ENCODE measurements at regions not wholly inside any gene's neighbourhood (a gene's known extent, or its start where the extent isn't known, plus 50 kb on each side); places are given as distances from the start of the nearest gene placed in this dataset.
"Not testable (repeated sequence)": the region's sequence is repeated elsewhere in the genome, so short reads cannot be mapped to it uniquely, and the experiment has no call there.

- DNase-seq: no peak
Observed at GRCh38 chr13:59384154-59384553, 779.6 kb downstream of the DIAPH3 start.

GRCh38 chr13:59391696-59392095 lies 772.0 kb downstream of the DIAPH3 start:
- DNase-seq: peak; percentile 55

GRCh38 chr13:59392328-59392727 lies 771.4 kb downstream of the DIAPH3 start:
- no peak for DNase-seq

GRCh38 chr13:59394496-59394895 lies 769.2 kb downstream of the DIAPH3 start:
- DNase-seq: no peak

GRCh38 chr13:59398127-59398526 lies 765.6 kb downstream of the DIAPH3 start:
- DNase-seq: no peak

- DNase-seq: no peak
Observed at GRCh38 chr13:59398661-59399060, 765.1 kb downstream of the DIAPH3 start.

GRCh38 chr13:59399513-59399912 lies 764.2 kb downstream of the DIAPH3 start:
- no peak for DNase-seq

GRCh38 chr13:59404331-59404730 lies 759.4 kb downstream of the DIAPH3 start:
- DNase-seq: no peak

- not testable (repeated sequence) for DNase-seq
Observed at GRCh38 chr13:59407251-59407650, 756.5 kb downstream of the DIAPH3 start.

- no peak for DNase-seq
Observed at GRCh38 chr13:59408738-59409137, 755.0 kb downstream of the DIAPH3 start.

- no peak for DNase-seq
Observed at GRCh38 chr13:59409211-59409610, 754.5 kb downstream of the DIAPH3 start.

GRCh38 chr13:59409634-59410200 lies 754.0 kb downstream of the DIAPH3 start:
- no peak for DNase-seq

- no peak for DNase-seq
Observed at GRCh38 chr13:59413126-59413525, 750.6 kb downstream of the DIAPH3 start.

GRCh38 chr13:59414006-59414405 lies 749.7 kb downstream of the DIAPH3 start:
- no peak for DNase-seq

GRCh38 chr13:59415498-59415897 lies 748.2 kb downstream of the DIAPH3 start:
- no peak for DNase-seq

- DNase-seq: no peak
Observed at GRCh38 chr13:59416561-59416960, 747.2 kb downstream of the DIAPH3 start.

- no peak for DNase-seq
Observed at GRCh38 chr13:59422646-59423045, 741.1 kb downstream of the DIAPH3 start.

GRCh38 chr13:59423708-59424340 lies 739.9 kb downstream of the DIAPH3 start:
- DNase-seq: no peak

- DNase-seq: no peak
Observed at GRCh38 chr13:59424661-59425060, 739.1 kb downstream of the DIAPH3 start.

- DNase-seq: no peak
Observed at GRCh38 chr13:59425211-59425741, 738.5 kb downstream of the DIAPH3 start.

- no peak for DNase-seq
Observed at GRCh38 chr13:59435024-59435423, 728.7 kb downstream of the DIAPH3 start.

GRCh38 chr13:59437544-59438301 lies 726.0 kb downstream of the DIAPH3 start:
- DNase-seq: no peak

GRCh38 chr13:59439776-59440428 lies 723.8 kb downstream of the DIAPH3 start:
- no peak for DNase-seq

Data from stimulated activated CD4-positive, alpha-beta T cell treated with anti-CD3 and anti-CD28 coated beads, Interleukin-15, amount 100 ng/mL, for 24 hours (primary cell).